GM12892 (cell line): ENCODE measurements at regions not wholly inside any gene's neighbourhood (a gene's known extent, or its start where the extent isn't known, plus 50 kb on each side); places are given as distances from the start of the nearest gene placed in this dataset.

ENCODE experiments used
- POLR2A ChIP-seq: IDR thresholded peaks from 2 replicates; pipeline ENCODE4 v1.6.1; 2011; ENCODE audit warnings: low read depth, low read length, control low read depth
- POLR2AphosphoS5 ChIP-seq: IDR thresholded peaks from 2 replicates; pipeline ENCODE4 v1.6.1; 2011; ENCODE audit warnings: low read depth, low read length, control low read depth
- TAF1 ChIP-seq: IDR thresholded peaks from 2 replicates; pipeline ENCODE4 v1.6.1; 2011; ENCODE audit warnings: low read depth, mild to moderate bottlenecking, control low read depth, low read length, borderline replicate concordance

DNA sequence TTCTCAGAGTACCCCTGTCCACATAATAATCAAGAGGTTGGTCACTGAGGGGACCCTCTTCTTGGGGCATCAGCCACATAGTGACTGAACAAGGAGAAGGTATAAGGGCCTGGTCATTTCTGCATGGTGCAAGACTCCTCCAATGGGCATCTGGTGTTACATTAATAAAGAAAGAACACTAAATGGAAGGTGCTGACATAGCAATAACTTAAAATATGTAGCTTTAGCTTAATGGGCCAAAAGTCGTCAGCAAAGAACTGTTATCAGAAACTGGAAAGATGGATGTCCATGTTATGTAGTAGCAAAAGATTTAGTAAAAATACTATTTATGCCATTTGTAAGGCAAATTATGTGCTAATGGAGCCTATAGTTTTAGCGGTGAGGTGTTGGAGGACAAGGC lies 916.5 kb upstream of the SOX11 start:
- TF ChIP-seq POLR2AphosphoS5 (no peak), POLR2A (no peak), TAF1 (no peak)
